SK-N-SH treated with all-trans-retinoic acid at 6 μM for 48 hours (cell line): ENCODE measurements at regions not wholly inside any gene's neighbourhood (a gene's known extent, or its start where the extent isn't known, plus 50 kb on each side); places are given as distances from the start of the nearest gene placed in this dataset.

Experiments
- ATAC-seq: fragments of 200-7000 bp; cut with Tn5 transposase; 3 replicates; pipeline ENCODE4 v1.9.1; 2020; ENCODE audit warnings: mild to moderate bottlenecking, moderate library complexity
- ARNTL ChIP-seq: fragments of 450-650 bp; formaldehyde crosslinking; IDR thresholded peaks from 2 replicates; pipeline ENCODE4 v1.5.0; 2020; ENCODE audit warnings: low read depth, mild to moderate bottlenecking, moderate library complexity, borderline replicate concordance
- BACH2 ChIP-seq: fragments of 250-450 bp; sonication (Bioruptor Pico); IDR thresholded peaks from 2 replicates; pipeline ENCODE4 v1.9.0; 2021; ENCODE audit warnings: mild to moderate bottlenecking, borderline replicate concordance
- CREB5 ChIP-seq: fragments of 250-450 bp; sonication (Bioruptor Pico); IDR thresholded peaks from 2 replicates; pipeline ENCODE4 v1.5.1; 2020; ENCODE audit warnings: low read depth, mild to moderate bottlenecking, moderate library complexity
- CSDC2 ChIP-seq: fragments of 250-450 bp; sonication (Bioruptor Pico); IDR thresholded peaks from 2 replicates; pipeline ENCODE4 v1.5.0; 2020; ENCODE audit warnings: mild to moderate bottlenecking, moderate library complexity
- CSRNP3 ChIP-seq: fragments of 250-450 bp; sonication (Bioruptor Pico); IDR thresholded peaks from 2 replicates; pipeline ENCODE4 v1.5.1; 2021; ENCODE audit warnings: mild to moderate bottlenecking, moderate library complexity
- ESRRG ChIP-seq: fragments of 250-450 bp; sonication (Bioruptor Pico); IDR thresholded peaks from 2 replicates; pipeline ENCODE4 v1.6.1; 2021; ENCODE audit warnings: mild to moderate bottlenecking
- GLIS3 ChIP-seq: fragments of 250-450 bp; sonication (Bioruptor Pico); IDR thresholded peaks from 2 replicates; pipeline ENCODE4 v1.5.0; 2020; ENCODE audit warnings: mild to moderate bottlenecking, moderate library complexity
- ISL1 ChIP-seq: fragments of 250-450 bp; sonication (Bioruptor Pico); IDR thresholded peaks from 2 replicates; pipeline ENCODE4 v2.1.2; 2022; ENCODE audit warnings: mild to moderate bottlenecking, moderate library complexity
- POU6F1 ChIP-seq: fragments of 250-450 bp; sonication (Bioruptor Pico); IDR thresholded peaks from 2 replicates; pipeline ENCODE4 v1.8.0; 2021; ENCODE audit warnings: low read depth, mild to moderate bottlenecking, moderate library complexity, borderline replicate concordance
- PPARA ChIP-seq: fragments of 250-450 bp; sonication (Bioruptor Pico); IDR thresholded peaks from 2 replicates; pipeline ENCODE4 v1.5.0; 2020; ENCODE audit warnings: mild to moderate bottlenecking, borderline replicate concordance
- RARB ChIP-seq: fragments of 250-450 bp; sonication (Bioruptor Pico); IDR thresholded peaks from 2 replicates; pipeline ENCODE4 v1.8.0; 2021; ENCODE audit warnings: mild to moderate bottlenecking, moderate library complexity
- SNAI2 ChIP-seq: fragments of 250-450 bp; sonication (Bioruptor Pico); IDR thresholded peaks from 2 replicates; pipeline ENCODE4 v1.5.0; 2020; ENCODE audit warnings: mild to moderate bottlenecking, moderate library complexity
- TCF4 ChIP-seq: fragments of 250-450 bp; sonication (Bioruptor Pico); IDR thresholded peaks from 2 replicates; pipeline ENCODE4 v1.8.0; 2021; ENCODE audit warnings: mild to moderate bottlenecking, moderate library complexity, borderline replicate concordance
- TOX ChIP-seq: fragments of 250-450 bp; sonication (Bioruptor Pico); IDR thresholded peaks from 2 replicates; pipeline ENCODE4 v1.8.0; 2021; ENCODE audit warnings: mild to moderate bottlenecking, moderate library complexity, borderline replicate concordance
- TSHZ2 ChIP-seq: fragments of 250-450 bp; sonication (Bioruptor Pico); IDR thresholded peaks from 2 replicates; pipeline ENCODE4 v1.5.0; 2020; ENCODE audit warnings: mild to moderate bottlenecking, moderate library complexity
- ZC3H10 ChIP-seq: fragments of 250-450 bp; sonication (Bioruptor Pico); IDR thresholded peaks from 2 replicates; pipeline ENCODE4 v1.5.1; 2021; ENCODE audit warnings: mild to moderate bottlenecking, moderate library complexity
- ZFP3 ChIP-seq: fragments of 250-450 bp; sonication (Bioruptor Pico); IDR thresholded peaks from 2 replicates; pipeline ENCODE4 v1.5.0; 2020; ENCODE audit warnings: mild to moderate bottlenecking, moderate library complexity
- ZFP30 ChIP-seq: fragments of 450-650 bp; formaldehyde crosslinking; IDR thresholded peaks from 2 replicates; pipeline ENCODE4 v1.5.0; 2022; ENCODE audit warnings: mild to moderate bottlenecking, moderate library complexity
- ZNF565 ChIP-seq: fragments of 450-650 bp; formaldehyde crosslinking; conservative IDR thresholded peaks from 2 replicates; pipeline ENCODE4 v1.5.0; 2020; ENCODE audit warnings: low read depth, mild to moderate bottlenecking, moderate library complexity
- ZNF70 ChIP-seq: fragments of 450-650 bp; formaldehyde crosslinking; IDR thresholded peaks from 2 replicates; pipeline ENCODE4 v1.5.0; 2020; ENCODE audit warnings: mild to moderate bottlenecking, moderate library complexity
- ZNF8 ChIP-seq: fragments of 450-650 bp; formaldehyde crosslinking; IDR thresholded peaks from 2 replicates; pipeline ENCODE4 v1.5.0; 2020; ENCODE audit warnings: mild to moderate bottlenecking, moderate library complexity

- TF ChIP-seq ZNF565 (no peak), ESRRG (no peak), PPARA (CRISPR knock-in tag) (no peak), ZFP3 (CRISPR knock-in tag) (no peak), TOX (no peak), TCF4 (no peak)
These were observed 270.9 kb upstream of the PLXNA2 start (continued) for GRCh38 chr1:208515129-208515528.

GRCh38 chr1:208516780-208517179 is 272.6 kb upstream of the PLXNA2 start:
- no peak for TF ChIP-seq ARNTL (CRISPR knock-in tag)
- no peak for TF ChIP-seq CREB5
- no peak for TF ChIP-seq CSRNP3 (CRISPR knock-in tag)
- no peak for TF ChIP-seq CSDC2 (CRISPR knock-in tag)
- no peak for TF ChIP-seq ESRRG
- TF ChIP-seq ZFP3 (CRISPR knock-in tag), result no peak
- TF ChIP-seq RARB, result no peak
- no peak for TF ChIP-seq POU6F1 (CRISPR knock-in tag)
- TF ChIP-seq ZC3H10 (CRISPR knock-in tag), result no peak
- TF ChIP-seq BACH2, result no peak
- TF ChIP-seq ZNF8 (CRISPR knock-in tag), result no peak
- no peak for TF ChIP-seq PPARA (CRISPR knock-in tag)
- TF ChIP-seq ZNF70 (CRISPR knock-in tag), result no peak
- TF ChIP-seq SNAI2 (CRISPR knock-in tag), result no peak
- TF ChIP-seq TCF4, result no peak
- TF ChIP-seq ISL1 (CRISPR knock-in tag), result no peak
- TF ChIP-seq TSHZ2, result no peak
- no peak for ATAC-seq

- no peak for ATAC-seq
- TF ChIP-seq ESRRG, result no peak
- TF ChIP-seq CREB5, result no peak
- no peak for TF ChIP-seq ZNF565
- no peak for TF ChIP-seq ZNF8 (CRISPR knock-in tag)
- TF ChIP-seq PPARA (CRISPR knock-in tag), result no peak
- TF ChIP-seq ZFP30 (CRISPR knock-in tag), result no peak
- no peak for TF ChIP-seq RARB
- TF ChIP-seq ZC3H10 (CRISPR knock-in tag), result no peak
- no peak for TF ChIP-seq BACH2
- no peak for TF ChIP-seq GLIS3
- no peak for TF ChIP-seq ZNF70 (CRISPR knock-in tag)
- TF ChIP-seq CSRNP3 (CRISPR knock-in tag), result no peak
- no peak for TF ChIP-seq TOX
These were observed 276.4 kb upstream of the PLXNA2 start for GRCh38 chr1:208520438-208521099.
